Brain microvascular endothelial cell (primary cell): ENCODE measurements at regions not wholly inside any gene's neighbourhood (a gene's known extent, or its start where the extent isn't known, plus 50 kb on each side); places are given as distances from the start of the nearest gene placed in this dataset.

ENCODE experiments used
- DNase-seq: peaks from one replicate; pipeline ENCODE4 v3.0.0-alpha.2; 2020
- H3K27ac ChIP-seq: fragments of 250-450 bp; sonication (Bioruptor Pico); 2 replicates; pipeline ENCODE4 v1.5.1; 2020; ENCODE audit warnings: mild to moderate bottlenecking, moderate library complexity
- H3K27me3 ChIP-seq: fragments of 250-450 bp; sonication (Bioruptor Pico); replicated peaks from 2 replicates; pipeline ENCODE4 v1.5.1; 2020; ENCODE audit warnings: mild to moderate bottlenecking
- H3K36me3 ChIP-seq: fragments of 250-450 bp; sonication (Bioruptor Pico); replicated peaks from 2 replicates; pipeline ENCODE4 v1.5.1; 2020; ENCODE audit warnings: mild to moderate bottlenecking
- H3K4me3 ChIP-seq: 2 replicates; pipeline ENCODE4 v1.5.1; 2011; ENCODE audit warnings: low read depth, mild to moderate bottlenecking, control low read depth, low read length, moderate library complexity
- CTCF ChIP-seq: IDR thresholded peaks from 2 replicates; pipeline ENCODE4 v1.5.1; 2011; ENCODE audit warnings: low read depth, mild to moderate bottlenecking, moderate library complexity, low read length, control low read depth, inconsistent platforms; ENCODE audit errors: missing control alignments
- in situ Hi-C: cut with HindIII; loops from 2 replicates; pipeline ENCODE4 v1.10.0; 2017; ENCODE audit warnings: low sequenced_read_pairs, low pct_ligation_motif_present

- Histone ChIP-seq H3K4me3 (no peak overlapping the region), H3K36me3 (no peaks in the 10 kb centered on the region), H3K27me3 (no peaks in the 10 kb centered on the region), H3K27ac (no peak overlapping the region)
- in situ Hi-C loops, result no loop called here
- no peak for TF ChIP-seq CTCF
- no peak for DNase-seq
These were observed 106.8 kb upstream of the FAM78B start for GRCh38 chr1:166273618-166274017.

- Histone ChIP-seq H3K27me3 (no peaks in the 10 kb centered on the region), H3K36me3 (no peaks in the 10 kb centered on the region), H3K27ac (no peak overlapping the region), H3K4me3 (no peak overlapping the region)
- in situ Hi-C loops, result no loop called here
- no peak for TF ChIP-seq CTCF
- DNase-seq, result no peak
These were observed 115.8 kb upstream of the FAM78B start for GRCh38 chr1:166282391-166283137.

GRCh38 chr1:166283190-166283589 lies 116.4 kb upstream of the FAM78B start:
- DNase-seq, result no peak
- Histone ChIP-seq H3K4me3 (no peak overlapping the region), H3K27ac (no peak overlapping the region), H3K27me3 (no peaks in the 10 kb centered on the region), H3K36me3 (no peaks in the 10 kb centered on the region)
- in situ Hi-C loops, result no loop called here
- no peak for TF ChIP-seq CTCF

GRCh38 chr1:166283600-166283999 lies 116.8 kb upstream of the FAM78B start:
- Histone ChIP-seq H3K27me3 (no peaks in the 10 kb centered on the region), H3K27ac (no peak overlapping the region), H3K4me3 (no peak overlapping the region), H3K36me3 (no peaks in the 10 kb centered on the region)
- no peak for DNase-seq
- no peak for TF ChIP-seq CTCF
- in situ Hi-C loops, result no loop called here

- Histone ChIP-seq H3K27ac (no peak overlapping the region), H3K36me3 (no peaks in the 10 kb centered on the region), H3K4me3 (no peak overlapping the region), H3K27me3 (no peaks in the 10 kb centered on the region)
- DNase-seq, result no peak
- in situ Hi-C loops, result no loop called here
- TF ChIP-seq CTCF, result no peak
These were observed 122.7 kb upstream of the FAM78B start for GRCh38 chr1:166289309-166290050.
